Left lobe of liver (tissue), 2 donors: ENCODE measurements at regions not wholly inside any gene's neighbourhood (a gene's known extent, or its start where the extent isn't known, plus 50 kb on each side); places are given as distances from the start of the nearest gene placed in this dataset.
"Not testable (repeated sequence)": the region's sequence is repeated elsewhere in the genome, so short reads cannot be mapped to it uniquely, and the experiment has no call there.

ENCODE experiments used
- ATAC-seq: fragments of 200-7000 bp; cut with Tn5 transposase; one replicate; pipeline ENCODE4 v1.9.1; 2020; ENCODE audit warnings: mild to moderate bottlenecking, moderate library complexity
- DNase-seq: peaks from one replicate; pipeline ENCODE4 v3.0.0-alpha.2; 2020; ENCODE audit warnings: low spot score
- donor health status: DM: no; HTN: no; CAD: no; lungs with moderate emphysema.
- donor health status: DM: no; HTN: yes; CAD: no.

- ATAC-seq = no peak
- DNase-seq = no peak
Measured at GRCh38 chrX:42832764-42833549, 55.0 kb upstream of the PPP1R2C start.

DNA sequence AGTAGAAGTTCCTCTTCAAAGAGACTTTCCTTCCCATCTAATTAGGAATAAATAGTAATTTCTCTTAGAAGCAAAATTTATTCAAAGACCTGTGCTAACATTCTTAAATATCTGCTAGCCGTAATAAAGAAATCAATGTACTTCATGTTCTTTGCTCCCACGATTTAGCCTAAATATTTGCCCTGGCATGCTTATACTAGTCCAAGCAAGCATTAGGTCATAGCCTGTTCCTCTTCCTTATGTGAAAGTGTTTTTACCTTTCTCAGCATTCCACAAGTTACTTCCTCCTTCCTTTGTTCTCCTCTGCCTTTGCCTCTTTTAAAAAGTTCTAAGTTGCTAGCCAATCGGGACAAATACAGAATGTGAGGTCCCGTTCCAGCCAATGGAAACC lies 55.6 kb upstream of the PPP1R2C start:
- not testable (repeated sequence) for ATAC-seq, DNase-seq

DNA sequence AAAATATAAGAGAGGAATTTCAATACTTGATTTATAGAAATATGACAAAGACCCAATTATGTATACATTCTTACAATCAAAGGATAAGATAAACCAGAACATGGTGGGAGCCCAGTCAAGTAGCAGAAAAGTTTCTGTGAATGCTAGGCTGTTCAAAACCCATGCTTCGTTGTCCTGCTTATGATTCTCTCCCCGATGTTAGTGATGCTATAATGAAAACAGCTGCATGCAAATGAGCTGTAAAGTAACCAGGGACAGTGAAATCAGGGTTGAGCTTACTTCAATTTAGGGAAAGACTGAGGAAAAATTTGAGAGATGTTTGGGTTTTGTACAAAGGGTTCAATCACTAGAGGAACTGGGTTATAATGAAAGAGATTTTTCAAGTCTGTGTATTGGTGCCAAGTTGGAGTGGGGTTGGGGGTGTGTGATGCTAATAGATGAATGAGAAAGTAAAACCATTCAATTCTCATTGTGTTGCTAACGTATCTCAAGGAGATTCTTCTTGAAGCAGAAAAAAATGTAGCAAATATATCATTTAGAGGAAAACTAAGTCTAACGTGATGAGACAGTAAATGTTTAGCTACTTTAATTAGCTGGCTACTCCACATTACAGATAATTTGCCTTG lies 59.3 kb upstream of the PPP1R2C start:
- ATAC-seq (no peak), DNase-seq (no peak)

DNA sequence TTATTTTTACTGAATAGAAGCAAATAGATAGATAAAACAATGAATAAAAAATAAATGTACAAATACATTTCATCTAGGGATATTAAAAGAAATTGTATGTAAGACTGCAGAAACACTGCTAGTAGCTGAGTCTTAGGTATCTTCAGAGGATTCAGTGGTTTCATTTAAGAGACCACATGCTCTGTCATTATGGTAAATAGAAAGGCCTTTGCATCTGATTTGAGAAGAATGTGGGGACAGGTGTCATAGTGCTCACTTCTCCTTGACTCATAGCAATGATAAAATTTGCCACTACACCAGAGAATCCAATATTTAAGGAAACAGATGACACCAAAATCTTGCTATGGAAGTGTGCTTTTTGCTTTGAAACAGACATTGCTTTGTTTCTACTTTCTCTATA lies 59.8 kb upstream of the PPP1R2C start:
- DNase-seq (no peak), ATAC-seq (no peak)

DNA sequence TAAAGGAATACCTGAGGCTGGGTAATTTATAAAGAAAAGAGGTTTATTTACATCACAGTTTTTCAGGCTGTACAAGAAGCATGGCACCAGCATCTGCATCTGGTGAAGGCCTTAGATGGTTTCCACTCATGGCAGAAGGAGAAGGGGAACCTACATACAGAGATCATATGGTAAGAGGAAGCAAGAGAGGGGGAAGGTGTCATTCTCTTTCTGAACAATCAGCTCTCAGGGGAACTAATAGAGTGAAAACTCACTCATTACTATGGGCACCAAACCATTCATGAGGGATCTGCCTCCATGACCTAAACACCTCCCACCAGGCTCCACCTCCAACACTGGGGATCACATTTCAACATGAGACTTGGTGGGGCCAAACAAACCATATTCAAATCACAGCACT lies 61.7 kb upstream of the PPP1R2C start:
- no peak for ATAC-seq

GRCh38 chrX:42846741-42847140 lies 68.8 kb upstream of the PPP1R2C start:
- no peak for ATAC-seq

More for the DNA sequence above, 61.7 kb upstream of the PPP1R2C start:
- DNase-seq = no peak

DNA sequence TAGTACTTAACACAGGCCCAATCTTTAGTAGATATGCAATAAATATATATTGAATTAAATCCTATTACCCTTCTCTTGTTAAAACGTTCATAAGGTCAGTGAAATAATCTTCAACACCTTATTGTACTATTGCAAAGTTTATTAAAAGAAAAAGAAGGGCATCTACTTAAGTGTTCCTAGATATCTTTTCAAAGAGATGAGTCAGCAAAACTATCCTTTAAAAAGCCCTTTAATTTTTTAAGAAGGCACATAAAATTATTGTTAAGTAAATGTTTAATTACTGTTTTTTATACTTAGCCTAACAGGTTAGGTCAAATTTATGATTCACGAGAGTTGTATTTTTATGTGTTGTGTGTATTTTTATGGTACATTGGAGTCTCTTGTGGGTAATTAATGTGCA lies 77.3 kb upstream of the PPP1R2C start:
- DNase-seq (no peak), ATAC-seq (no peak)

More at GRCh38 chrX:42846741-42847140, 68.8 kb upstream of the PPP1R2C start:
- no peak for DNase-seq

DNA sequence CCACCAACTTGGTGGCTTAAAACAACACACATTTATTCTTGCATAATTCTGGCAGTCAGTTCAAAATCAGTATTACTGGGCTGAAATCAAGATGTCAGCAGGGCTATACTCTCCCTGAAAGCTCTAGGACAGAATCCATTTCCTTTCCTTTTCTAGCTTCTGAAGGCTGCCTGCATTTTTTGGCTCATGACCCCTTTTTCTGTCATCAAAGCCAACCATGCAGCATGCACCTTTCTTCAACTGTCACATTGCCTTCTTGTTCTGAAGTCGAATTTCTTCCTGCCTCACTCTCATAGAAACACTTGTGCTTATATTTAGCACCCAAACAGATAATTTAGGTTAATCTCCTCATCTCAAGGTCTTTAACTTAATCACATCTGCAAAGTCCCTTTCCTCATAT lies 79.8 kb upstream of the PPP1R2C start:
- no peak for ATAC-seq

GRCh38 chrX:42869011-42869410 lies 91.0 kb upstream of the PPP1R2C start:
- ATAC-seq (no peak), DNase-seq (no peak)

More for the DNA sequence above, 79.8 kb upstream of the PPP1R2C start:
- DNase-seq = no peak

DNA sequence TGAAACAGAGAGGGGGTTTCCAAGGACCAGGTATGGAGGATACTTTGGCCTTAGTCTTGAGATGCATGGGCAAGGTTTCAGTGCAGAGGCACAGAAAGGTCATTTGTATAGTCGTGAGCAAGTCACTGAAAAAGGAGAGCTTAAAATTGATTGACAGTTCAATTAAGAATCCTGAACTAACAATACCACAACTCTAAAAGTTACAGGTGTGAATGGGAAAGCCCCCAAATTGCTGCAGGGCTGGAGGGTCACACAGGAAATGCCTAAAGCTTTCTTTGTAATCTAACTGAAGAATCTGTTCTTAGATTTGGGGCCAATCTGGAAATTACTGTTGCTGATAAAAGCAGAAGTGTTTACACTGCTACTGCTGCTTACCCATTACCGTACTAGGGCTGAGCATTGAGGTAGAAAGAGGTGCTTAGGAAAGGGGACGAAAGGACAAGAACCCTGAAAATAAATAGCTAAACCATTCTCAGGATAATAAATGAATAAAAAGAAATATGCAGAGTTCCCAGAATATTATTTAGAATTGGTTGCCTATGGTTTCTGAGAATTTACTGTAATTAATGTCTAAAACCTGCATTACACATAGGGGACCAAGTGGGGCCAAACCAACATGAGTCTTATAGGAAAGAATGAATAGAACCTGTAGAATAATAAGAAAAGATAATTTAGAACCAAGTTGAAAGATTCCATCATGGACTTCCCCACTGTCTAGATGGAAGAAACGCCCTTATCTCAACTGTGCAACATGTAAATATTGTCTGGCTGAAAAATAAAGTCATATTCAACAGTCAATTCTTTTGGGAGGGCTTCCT lies 91.9 kb upstream of the PPP1R2C start:
- DNase-seq (no peak), ATAC-seq (no peak)

- ATAC-seq (no peak), DNase-seq (no peak)
Measured at GRCh38 chrX:42886519-42886918, 108.6 kb upstream of the PPP1R2C start.

GRCh38 chrX:42900947-42901346 lies 123.0 kb upstream of the PPP1R2C start:
- ATAC-seq = no peak
- DNase-seq = no peak

- no peak for ATAC-seq
- no peak for DNase-seq
Measured at GRCh38 chrX:42902513-42902912, 124.5 kb upstream of the PPP1R2C start.

- DNase-seq (no peak), ATAC-seq (no peak)
Measured at GRCh38 chrX:42920752-42921151, 142.8 kb upstream of the PPP1R2C start.

DNA sequence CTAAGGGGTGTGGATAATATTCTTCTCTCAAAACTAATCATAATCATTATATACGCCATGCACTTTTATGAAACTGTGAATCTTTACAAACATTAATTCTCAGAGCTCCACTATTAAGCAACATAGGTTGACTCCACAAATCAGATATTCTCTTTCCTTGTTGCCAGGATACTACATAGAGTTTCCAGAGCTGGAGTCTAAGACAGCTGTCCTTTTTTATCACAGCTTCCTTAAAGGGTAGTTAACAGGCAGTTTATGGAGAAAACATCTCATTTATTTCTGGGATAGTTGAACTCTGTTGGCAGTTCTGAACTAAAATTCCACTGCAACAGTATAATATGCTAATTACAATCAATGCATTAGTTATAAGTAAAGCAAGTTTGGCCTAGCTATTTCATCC lies 152.1 kb upstream of the PPP1R2C start:
- DNase-seq (no peak), ATAC-seq (no peak)

DNA sequence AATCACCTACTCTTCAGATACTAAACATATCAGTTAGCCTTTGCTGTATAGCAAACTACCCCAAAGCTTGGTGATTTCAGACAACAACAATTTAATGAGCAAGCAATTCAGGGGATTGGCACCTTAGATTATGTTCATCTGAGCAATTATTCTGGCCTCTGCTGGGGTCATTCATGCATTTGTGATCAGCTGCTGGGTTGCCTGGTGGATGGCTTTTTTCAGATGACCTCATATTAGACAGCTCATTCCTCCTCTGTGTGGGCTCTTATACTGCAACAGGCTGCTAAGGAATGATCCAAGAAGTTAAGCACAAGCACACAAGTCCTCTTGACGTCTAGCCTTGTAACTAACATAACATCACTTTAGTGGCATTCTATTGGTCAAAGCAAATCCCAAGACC lies 153.0 kb upstream of the PPP1R2C start:
- no peak for ATAC-seq
- no peak for DNase-seq

DNA sequence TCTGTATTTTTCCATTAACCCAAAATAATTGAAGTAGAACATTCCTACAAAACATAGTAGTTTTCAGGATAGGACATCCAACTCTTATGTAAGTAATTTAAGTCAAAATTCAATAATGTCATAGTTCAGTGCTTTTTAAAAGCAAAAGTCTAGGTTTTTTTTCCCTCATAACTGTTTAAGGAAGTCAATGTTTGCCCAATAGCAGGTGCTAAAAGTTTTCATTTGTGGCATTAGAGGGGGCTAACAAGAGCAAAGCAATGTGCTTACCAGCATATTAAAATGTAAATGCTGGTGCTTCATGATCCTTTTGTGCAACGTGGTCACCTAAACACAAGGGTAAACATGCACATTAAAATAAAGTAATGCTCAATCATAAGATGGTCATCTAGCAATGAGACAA lies 155.2 kb upstream of the PPP1R2C start:
- ATAC-seq (no peak), DNase-seq (no peak)

DNA sequence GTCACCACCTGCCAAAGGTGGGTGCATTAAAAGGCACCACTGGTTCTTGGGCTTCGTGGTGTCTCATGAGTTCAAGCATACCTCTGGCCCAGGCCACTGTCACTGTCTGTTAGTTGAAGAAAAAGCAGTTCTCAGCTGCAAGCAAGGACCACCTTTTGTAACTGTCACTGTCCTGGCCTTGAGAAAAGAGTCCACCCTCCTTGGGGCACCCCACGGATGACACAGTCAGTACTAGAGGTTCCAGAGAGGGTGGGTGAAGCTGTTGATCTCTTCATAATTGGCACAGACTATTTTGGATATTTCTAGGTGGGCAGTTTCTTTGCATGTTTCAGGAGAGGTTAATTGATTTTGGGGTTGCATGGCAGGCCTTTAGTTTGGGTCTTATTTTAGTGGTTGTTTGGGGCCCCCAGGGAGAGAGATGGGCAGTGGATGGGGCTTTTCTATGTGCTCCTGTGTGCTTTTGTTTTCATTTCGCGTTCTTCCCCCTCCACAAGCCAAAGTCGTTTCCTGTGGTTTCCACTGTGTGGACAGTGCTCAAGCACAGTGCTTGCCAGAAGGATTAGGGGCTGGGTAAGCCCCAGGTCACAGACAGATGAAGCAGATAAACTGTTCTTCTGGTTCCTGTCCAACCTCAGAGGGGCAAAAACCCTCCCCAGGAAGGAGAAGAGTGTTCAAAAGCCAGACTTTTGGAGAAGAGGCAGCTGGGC lies 156.2 kb upstream of the PPP1R2C start:
- no peak for ATAC-seq
- DNase-seq = no peak

DNA sequence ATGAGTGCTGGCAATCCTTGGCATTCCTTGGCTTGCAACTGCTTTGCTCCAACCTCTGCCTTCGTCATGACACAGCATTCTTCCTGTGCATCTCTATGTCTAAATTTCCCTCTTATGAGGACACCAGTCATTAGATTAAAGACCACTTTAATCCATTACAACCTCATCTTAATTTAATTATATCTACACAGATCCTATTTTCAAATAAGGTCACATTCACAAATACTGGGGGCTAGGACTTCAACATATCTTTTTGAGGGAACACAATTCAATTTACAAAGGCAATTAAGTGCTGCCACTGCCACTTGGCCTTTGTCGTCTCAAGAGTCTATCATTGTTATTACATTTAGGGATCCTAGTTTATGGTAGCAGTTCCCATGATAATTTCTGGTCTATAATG lies 163.7 kb upstream of the PPP1R2C start:
- no peak for DNase-seq
- no peak for ATAC-seq

GRCh38 chrX:42943051-42943974 lies 165.3 kb upstream of the PPP1R2C start:
- DNase-seq (no peak), ATAC-seq (no peak)
